Mammary epithelial cell (primary cell): ENCODE measurements at regions not wholly inside any gene's neighbourhood (a gene's known extent, or its start where the extent isn't known, plus 50 kb on each side); places are given as distances from the start of the nearest gene placed in this dataset.

Experiments
- CTCF ChIP-seq, 2 donors: IDR thresholded peaks in 1 of 2; conservative IDR thresholded peaks in 1 of 2; 2 replicates each; pipeline ENCODE4 v1.5.1; 2011 to 2012; ENCODE audit warnings: inconsistent platforms in 2 of 2, low read length in 2 of 2, mild to moderate bottlenecking in 2 of 2, control low read depth in 1 of 2, low read depth in 1 of 2; ENCODE audit not compliant: insufficient read depth in 1 of 2; ENCODE audit errors: extremely low read depth in 1 of 2
- EZH2 ChIP-seq: IDR thresholded peaks from 2 replicates; pipeline ENCODE4 v1.6.1; 2012; ENCODE audit warnings: low read length, inconsistent platforms, borderline replicate concordance

GRCh38 chr1:181250038-181250437 is 161.5 kb downstream of the IER5 start:
- TF ChIP-seq CTCF (conservative IDR thresholded peaks at IDR 0.05 in 1 of 2, IDR thresholded peaks at IDR 0.05 in 1 of 2; ENCODE audit: extremely low read depth in 1 of 2, insufficient read depth in 1 of 2, low read depth in 1 of 2, low read length in 2 of 2): no peak
- no peak for TF ChIP-seq EZH2
